Fibroblast of lung (primary cell): ENCODE measurements at regions not wholly inside any gene's neighbourhood (a gene's known extent, or its start where the extent isn't known, plus 50 kb on each side); places are given as distances from the start of the nearest gene placed in this dataset.

Experiments
- DNase-seq, 2 donors: peaks; one replicate each; pipeline versions ENCODE4 v3.0.0 to v3.0.0-alpha.2; 2010; ENCODE audit warnings: low read depth in 2 of 2
- H2AFZ ChIP-seq: 2 replicates; pipeline ENCODE4 v1.5.1; 2012; ENCODE audit warnings: low read length, control low read depth, inconsistent platforms
- H3K27ac ChIP-seq: 2 replicates; pipeline ENCODE4 v1.5.1; 2011; ENCODE audit warnings: low read length, control low read depth; ENCODE audit not compliant: insufficient read depth
- H3K27me3 ChIP-seq: 2 replicates; pipeline ENCODE4 v1.5.1; 2011; ENCODE audit warnings: mild to moderate bottlenecking, low read length; ENCODE audit not compliant: control insufficient read depth, insufficient read depth
- H3K36me3 ChIP-seq: 2 replicates; pipeline ENCODE4 v1.5.1; 2011; ENCODE audit warnings: low read length; ENCODE audit not compliant: control insufficient read depth, insufficient read depth
- H3K4me1 ChIP-seq: 2 replicates; pipeline ENCODE4 v1.5.1; 2011; ENCODE audit warnings: low read length; ENCODE audit not compliant: control insufficient read depth, insufficient read depth; ENCODE audit errors: extremely low read depth
- H3K4me2 ChIP-seq: 2 replicates; pipeline ENCODE4 v1.5.1; 2011; ENCODE audit warnings: low read length, control low read depth; ENCODE audit not compliant: insufficient read depth; ENCODE audit errors: extremely low read depth
- H3K4me3 ChIP-seq, 4 experiments: fragments of 200-600 bp in 1 of 4; sonication (generic) in 1 of 4; replicated peaks in 1 of 4; 2 replicates each; pipeline ENCODE4 v1.5.1; 2011 to 2016; ENCODE audit warnings: low read length in 4 of 4, low read depth in 3 of 4, mild to moderate bottlenecking in 3 of 4, control low read depth in 2 of 4, inconsistent platforms in 1 of 4, mixed read lengths in 1 of 4; ENCODE audit not compliant: insufficient read depth in 1 of 4; ENCODE audit errors: control extremely low read depth in 1 of 4
- H3K79me2 ChIP-seq: 2 replicates; pipeline ENCODE4 v1.5.1; 2012; ENCODE audit warnings: mild to moderate bottlenecking, low read length, inconsistent platforms; ENCODE audit not compliant: control insufficient read depth, insufficient read depth
- H3K9ac ChIP-seq: 2 replicates; pipeline ENCODE4 v1.5.1; 2011; ENCODE audit warnings: mild to moderate bottlenecking, low read length, control low read depth; ENCODE audit not compliant: insufficient read depth
- H3K9me3 ChIP-seq: 2 replicates; pipeline ENCODE4 v1.5.1; 2012; ENCODE audit warnings: low read depth, low read length; ENCODE audit not compliant: control insufficient read depth, insufficient read depth
- H4K20me1 ChIP-seq: 2 replicates; pipeline ENCODE4 v1.5.1; 2011; ENCODE audit warnings: low read length; ENCODE audit not compliant: control insufficient read depth, insufficient read depth; ENCODE audit errors: extremely low read depth
- EZH2 ChIP-seq: IDR thresholded peaks from 2 replicates; pipeline ENCODE4 v1.5.1; 2012; ENCODE audit warnings: low read length, control low read depth, mild to moderate bottlenecking; ENCODE audit errors: missing control alignments
- TF ChIP-seq, protein P1 (sequence below), 2 donors: IDR thresholded peaks in 1 of 2; conservative IDR thresholded peaks in 1 of 2; 1 replicate in 1 of 2; 2 replicates in 1 of 2; pipeline ENCODE4 v1.5.1; 2011 to 2012; ENCODE audit warnings: low read length in 2 of 2, control low read depth in 1 of 2, inconsistent platforms in 1 of 2, low read depth in 1 of 2, mild to moderate bottlenecking in 1 of 2

- Histone ChIP-seq H3K27ac (peak overlapping the region; percentile 79), H3K4me1 (peaks cover 7% of the 10 kb centered on the region), H3K36me3 (no peaks in the 10 kb centered on the region), H3K4me3 (no peak overlapping the region), H3K9ac (no peak overlapping the region), H3K79me2 (no peaks in the 10 kb centered on the region), H2AFZ (no peak overlapping the region), H3K4me2 (peak overlapping the region; percentile 17), H3K27me3 (no peaks in the 10 kb centered on the region), H4K20me1 (no peaks in the 10 kb centered on the region), H3K9me3 (no peaks in the 10 kb centered on the region)
- peak; percentile 58 to 70 for DNase-seq
- TF ChIP-seq, protein P1, sequence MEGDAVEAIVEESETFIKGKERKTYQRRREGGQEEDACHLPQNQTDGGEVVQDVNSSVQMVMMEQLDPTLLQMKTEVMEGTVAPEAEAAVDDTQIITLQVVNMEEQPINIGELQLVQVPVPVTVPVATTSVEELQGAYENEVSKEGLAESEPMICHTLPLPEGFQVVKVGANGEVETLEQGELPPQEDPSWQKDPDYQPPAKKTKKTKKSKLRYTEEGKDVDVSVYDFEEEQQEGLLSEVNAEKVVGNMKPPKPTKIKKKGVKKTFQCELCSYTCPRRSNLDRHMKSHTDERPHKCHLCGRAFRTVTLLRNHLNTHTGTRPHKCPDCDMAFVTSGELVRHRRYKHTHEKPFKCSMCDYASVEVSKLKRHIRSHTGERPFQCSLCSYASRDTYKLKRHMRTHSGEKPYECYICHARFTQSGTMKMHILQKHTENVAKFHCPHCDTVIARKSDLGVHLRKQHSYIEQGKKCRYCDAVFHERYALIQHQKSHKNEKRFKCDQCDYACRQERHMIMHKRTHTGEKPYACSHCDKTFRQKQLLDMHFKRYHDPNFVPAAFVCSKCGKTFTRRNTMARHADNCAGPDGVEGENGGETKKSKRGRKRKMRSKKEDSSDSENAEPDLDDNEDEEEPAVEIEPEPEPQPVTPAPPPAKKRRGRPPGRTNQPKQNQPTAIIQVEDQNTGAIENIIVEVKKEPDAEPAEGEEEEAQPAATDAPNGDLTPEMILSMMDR (conservative IDR thresholded peaks at IDR 0.05 in 1 of 2, IDR thresholded peaks at IDR 0.05 in 1 of 2; ENCODE audit: low read depth in 1 of 2, low read length in 2 of 2), result no peak
- TF ChIP-seq EZH2, result no peak
Observed at GRCh38 chr20:60512443-60512842, 554.2 kb downstream of the CDH26 start.

DNA sequence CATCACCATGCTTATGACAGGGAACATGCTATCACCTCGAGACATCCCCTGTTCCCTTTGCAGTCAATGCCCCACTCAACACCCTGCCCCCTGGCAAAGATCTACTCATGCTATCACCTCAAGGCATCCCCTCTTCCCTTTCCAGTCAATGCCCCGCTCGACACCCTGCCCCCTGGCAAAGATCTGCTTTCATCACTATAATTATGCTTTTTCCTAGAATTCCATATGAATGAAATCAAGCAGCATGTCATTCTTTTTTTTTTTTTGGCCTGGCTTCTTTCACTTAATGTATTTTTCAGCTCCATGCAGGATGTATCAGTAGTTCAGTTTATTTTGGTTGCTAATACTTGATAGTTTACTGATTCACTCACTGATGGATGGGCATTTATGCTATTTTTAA is 554.9 kb downstream of the CDH26 start:
- DNase-seq, result peak in 1 of 2 donors; percentile 8
- Histone ChIP-seq H3K9me3 (no peaks in the 10 kb centered on the region), H3K4me2 (no peak overlapping the region), H2AFZ (no peak overlapping the region), H4K20me1 (no peaks in the 10 kb centered on the region), H3K27ac (peak overlapping the region; percentile 72), H3K27me3 (no peaks in the 10 kb centered on the region), H3K4me3 (no peak overlapping the region), H3K9ac (no peak overlapping the region), H3K36me3 (no peaks in the 10 kb centered on the region), H3K79me2 (no peaks in the 10 kb centered on the region), H3K4me1 (peaks cover 7% of the 10 kb centered on the region)
- TF ChIP-seq, protein P1 (conservative IDR thresholded peaks at IDR 0.05 in 1 of 2, IDR thresholded peaks at IDR 0.05 in 1 of 2; ENCODE audit: low read depth in 1 of 2, low read length in 2 of 2), result no peak
- no peak for TF ChIP-seq EZH2

DNA sequence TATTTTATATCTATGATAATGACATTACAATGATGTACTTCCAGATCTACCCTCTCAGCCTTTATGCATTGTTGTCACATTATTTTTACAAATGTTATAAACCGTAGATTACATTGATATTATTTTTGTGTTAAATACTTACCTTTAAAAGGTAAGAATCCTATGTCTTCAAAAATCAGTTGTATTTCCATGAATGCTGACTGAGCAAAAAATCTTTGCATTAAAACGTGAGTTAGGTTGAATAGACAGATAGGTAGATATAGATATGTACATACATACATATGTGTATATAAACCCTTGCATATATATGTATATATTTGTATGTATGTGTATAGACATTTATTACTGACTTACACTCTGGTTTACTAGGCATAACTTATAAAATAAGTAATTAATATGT is 558.2 kb downstream of the CDH26 start:
- Histone ChIP-seq H3K27ac (no peak overlapping the region), H2AFZ (no peak overlapping the region), H3K79me2 (no peaks in the 10 kb centered on the region), H3K9me3 (no peaks in the 10 kb centered on the region), H3K36me3 (no peaks in the 10 kb centered on the region), H3K4me2 (no peak overlapping the region), H3K27me3 (no peaks in the 10 kb centered on the region), H3K9ac (no peak overlapping the region), H3K4me3 (no peak overlapping the region), H4K20me1 (no peaks in the 10 kb centered on the region), H3K4me1 (peaks cover 7% of the 10 kb centered on the region)
- TF ChIP-seq, protein P1 (conservative IDR thresholded peaks at IDR 0.05 in 1 of 2, IDR thresholded peaks at IDR 0.05 in 1 of 2; ENCODE audit: low read depth in 1 of 2, low read length in 2 of 2), result no peak
- no peak for TF ChIP-seq EZH2
- no peak for DNase-seq
